Embryonic facial prominence (tissue), 1 donor: ENCODE measurements at regions not wholly inside any gene's neighbourhood (a gene's known extent, or its start where the extent isn't known, plus 50 kb on each side); places are given as distances from the start of the nearest gene placed in this dataset.
"Not testable (repeated sequence)": the region's sequence is repeated elsewhere in the genome, so short reads cannot be mapped to it uniquely, and the experiment has no call there.

Experiments used
- DNase-seq: peaks from one replicate; pipeline ENCODE4 v3.0.0-alpha.2; 2016; ENCODE audit errors: extremely low spot score

DNA sequence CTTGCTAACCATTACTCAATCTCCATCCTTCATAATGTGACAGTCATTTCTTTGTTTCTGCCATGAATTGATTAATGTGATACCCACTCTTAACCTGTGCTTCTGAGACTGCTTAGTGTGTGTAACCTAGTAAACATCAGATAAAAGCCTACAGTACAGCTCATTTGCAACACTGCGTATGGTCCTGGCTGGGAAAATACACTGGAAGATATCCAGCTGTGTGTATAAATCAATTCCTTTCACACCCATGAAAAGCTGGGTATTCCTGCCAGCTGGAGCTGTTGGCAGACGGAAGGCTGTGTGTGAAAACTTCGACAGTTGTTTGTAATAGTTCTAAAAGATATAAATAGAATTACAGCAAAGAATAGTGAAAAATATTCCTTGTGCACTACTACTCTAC lies 509.2 kb downstream of the FRK start:
- DNase-seq = no peak

DNA sequence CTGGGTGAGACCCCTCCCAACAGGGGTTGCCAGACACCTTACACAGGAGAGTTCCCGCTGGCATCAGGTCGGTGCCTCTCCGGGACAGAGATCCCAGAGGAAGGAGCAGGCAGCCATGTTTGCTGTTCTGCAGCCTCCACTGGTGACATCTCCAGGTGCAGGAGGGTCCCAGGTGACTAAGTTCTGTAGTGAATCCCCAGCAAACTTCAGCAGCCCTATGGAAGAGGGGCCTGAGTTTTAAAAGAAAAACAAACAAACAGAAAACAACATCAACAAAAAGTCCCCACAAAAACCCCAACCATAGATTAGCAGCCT lies 515.1 kb downstream of the FRK start:
- DNase-seq = no peak

DNA sequence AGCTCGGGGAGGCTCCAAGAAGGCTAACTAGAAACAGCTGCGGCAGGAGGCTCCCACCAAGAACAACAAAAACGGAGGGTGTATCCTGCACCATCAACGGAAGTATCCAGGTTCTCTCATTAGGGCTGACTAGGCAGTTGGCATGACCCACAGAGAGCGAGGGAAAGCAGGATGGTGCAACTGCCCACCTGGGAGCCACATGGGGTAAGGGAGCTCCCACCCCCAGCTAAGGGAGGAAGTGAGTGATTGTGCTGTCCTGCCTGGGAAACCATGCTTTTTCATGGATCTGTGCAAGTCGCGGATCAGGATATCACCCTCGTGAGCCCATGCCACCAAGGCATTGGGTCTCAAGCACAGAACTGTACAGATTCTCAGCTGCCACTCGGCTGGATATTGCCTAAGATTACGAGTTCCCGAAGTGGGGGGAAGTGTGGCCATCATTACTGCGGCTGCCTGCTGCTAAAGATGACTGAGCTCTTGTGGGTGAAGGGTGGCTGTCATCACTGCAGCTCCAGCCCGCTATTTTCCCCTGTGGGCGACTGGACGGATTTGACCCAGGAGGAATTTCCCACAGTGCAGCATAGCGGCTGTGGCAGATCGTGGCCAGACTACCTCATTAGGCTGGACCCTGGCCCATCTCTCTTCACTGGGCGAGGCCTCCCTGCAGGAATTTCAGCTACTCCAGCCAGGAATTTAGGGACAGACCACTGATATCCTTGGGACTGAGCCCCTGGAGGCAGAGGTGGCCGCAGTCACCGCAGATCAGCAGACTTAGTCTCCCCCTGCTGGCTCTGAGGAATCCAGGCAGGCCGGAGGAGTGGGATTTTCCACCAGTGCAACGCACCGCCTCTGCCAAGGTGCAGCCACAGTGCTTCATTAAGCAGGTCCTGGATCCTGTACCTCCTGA lies 515.7 kb downstream of the FRK start:
- no peak for DNase-seq

DNA sequence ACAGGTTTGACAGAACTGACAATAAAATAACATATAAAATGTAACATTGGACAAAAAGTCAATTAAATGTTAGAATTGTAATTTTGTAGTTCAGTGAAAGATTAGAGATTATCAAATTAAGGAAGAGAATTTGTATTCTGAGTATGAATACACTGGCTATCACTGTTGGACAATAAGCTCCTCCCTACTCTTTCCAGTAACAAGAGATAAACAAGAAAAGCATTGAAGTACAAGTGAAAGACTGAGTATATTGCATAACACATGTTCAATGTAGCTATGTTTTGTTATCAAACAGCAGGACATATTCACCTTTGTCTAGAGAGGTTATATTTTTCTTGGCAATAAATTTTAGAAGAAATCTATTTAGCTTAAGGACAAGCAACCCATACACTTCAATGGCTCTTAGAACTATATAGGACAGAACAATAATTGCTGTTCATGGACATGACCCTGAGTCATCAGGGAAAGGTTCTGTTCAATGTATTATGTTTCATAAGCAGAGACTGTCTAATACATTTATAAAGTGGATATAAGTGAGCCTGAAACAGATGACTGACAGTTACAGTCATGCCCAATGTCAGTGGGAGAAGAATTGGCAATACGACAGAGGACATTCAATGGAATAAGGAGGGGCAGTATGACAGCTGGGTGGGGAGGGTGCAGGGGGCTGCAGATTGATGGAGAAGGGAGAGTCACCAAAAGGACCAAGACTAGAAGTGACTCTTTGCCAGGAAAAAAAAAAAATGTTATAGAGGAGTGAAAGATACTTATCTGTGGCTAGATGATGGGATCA lies 520.4 kb downstream of the FRK start:
- DNase-seq = no peak

DNA sequence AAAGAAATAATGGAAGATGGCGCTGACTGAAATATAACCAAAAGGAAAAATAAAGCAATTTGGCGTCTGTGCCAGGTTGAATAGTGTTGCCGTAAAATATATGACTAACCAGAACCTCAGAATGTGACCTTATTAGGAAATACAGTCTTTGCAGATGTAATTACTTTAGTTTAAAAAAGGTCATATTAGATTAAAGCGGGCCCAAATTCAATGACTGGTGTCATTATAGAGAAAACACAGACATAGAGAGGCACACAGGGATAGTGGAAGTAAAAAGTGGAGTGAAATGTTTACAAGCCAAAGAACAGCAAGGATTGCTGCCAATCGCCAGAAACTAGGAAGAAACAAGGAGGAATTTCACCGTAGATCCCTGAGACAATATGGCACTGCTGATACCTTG lies 521.2 kb downstream of the FRK start:
- no peak for DNase-seq

DNA sequence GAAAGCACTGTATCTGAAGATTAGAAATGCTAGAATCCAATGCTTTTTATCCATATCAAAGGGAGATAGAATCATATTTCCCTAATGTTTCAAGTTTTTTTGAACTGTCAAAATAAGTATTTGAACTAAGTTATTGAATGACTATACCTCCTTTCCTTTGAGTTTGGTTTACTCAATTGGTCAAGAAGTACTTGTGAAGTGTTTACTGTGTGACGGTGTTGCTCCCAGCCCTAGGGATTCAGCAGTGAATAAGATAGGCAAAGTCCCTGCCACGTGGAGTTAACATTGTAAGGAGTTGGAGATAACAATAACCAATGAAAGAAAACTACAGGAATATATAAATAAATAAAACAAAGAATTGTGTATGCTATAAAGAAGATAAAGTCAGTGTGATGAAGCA lies 535.9 kb downstream of the FRK start:
- no peak for DNase-seq

DNA sequence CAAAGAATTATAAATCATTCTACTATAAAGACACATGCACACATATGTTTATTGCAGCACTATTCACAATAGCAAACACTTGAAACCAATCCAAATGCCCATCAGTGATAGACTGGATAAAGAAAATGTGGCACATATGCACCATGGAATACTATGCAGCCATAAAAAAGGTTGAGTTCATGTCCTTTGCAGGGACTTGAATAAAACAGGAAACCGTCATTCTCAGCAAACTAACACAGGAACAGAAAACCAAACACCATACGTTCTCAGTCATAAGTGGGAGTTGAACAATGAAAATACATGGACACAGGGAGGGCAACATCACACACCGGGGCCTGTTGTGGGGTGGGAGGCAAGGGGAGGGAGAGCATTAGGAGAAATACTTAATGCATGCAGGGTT lies 538.9 kb downstream of the FRK start:
- DNase-seq = not testable (repeated sequence)

DNA sequence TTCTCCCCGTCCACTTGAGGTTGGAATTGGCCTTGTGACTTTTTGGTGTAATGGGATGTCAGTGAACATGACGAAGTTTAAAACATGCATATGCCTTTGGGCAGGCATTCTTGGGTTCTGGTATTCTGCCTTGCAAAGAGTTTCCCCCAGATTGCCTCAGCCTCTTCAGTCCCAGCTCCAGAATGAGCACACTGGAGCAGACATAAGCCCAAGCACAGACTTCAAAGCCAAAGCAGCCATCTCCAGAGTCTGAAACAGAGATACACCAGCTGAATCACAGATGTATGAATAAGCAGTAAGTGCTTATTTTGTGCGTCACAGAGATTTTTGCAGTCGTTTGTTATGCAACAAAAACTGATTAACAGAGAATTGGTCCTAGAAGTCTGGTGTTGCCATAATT lies 546.0 kb downstream of the FRK start:
- no peak for DNase-seq

DNA sequence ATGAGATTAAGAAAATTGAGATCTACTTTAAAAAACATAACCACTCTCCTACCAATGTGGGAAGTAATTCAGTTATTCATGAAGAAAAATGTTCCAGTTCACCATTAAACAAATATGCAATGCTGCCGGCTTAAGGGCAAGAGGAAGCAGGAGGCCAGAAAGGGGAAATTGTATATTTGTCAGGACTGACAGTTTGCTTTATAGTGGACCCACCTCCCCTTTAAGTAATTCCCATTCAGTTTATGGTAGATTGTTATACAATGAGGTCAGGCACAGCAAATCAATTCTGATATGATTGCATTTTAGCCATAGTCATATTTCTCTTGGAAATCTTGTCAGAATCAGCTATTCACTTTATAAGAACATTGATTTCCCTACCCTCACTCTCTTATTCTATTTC lies 547.8 kb downstream of the FRK start:
- DNase-seq = no peak

DNA sequence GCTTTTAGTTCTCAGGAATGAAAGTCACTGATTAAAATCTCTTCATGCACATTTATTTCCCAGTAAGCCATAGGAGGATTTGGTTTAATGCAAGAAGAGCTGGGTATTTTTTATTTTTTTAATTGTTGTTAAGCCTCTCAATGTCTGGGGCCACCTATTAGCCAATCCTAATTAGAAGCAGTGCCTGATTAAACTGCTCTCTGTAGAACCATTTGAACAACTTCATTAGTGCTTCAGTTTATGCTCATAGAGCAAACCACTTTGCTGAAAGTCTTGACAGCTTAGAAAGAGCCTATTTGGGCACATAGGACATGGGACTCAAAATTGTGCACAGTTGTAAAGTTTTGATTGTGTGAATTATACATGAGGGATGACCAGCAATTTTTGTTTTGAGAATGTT lies 548.9 kb downstream of the FRK start:
- no peak for DNase-seq

DNA sequence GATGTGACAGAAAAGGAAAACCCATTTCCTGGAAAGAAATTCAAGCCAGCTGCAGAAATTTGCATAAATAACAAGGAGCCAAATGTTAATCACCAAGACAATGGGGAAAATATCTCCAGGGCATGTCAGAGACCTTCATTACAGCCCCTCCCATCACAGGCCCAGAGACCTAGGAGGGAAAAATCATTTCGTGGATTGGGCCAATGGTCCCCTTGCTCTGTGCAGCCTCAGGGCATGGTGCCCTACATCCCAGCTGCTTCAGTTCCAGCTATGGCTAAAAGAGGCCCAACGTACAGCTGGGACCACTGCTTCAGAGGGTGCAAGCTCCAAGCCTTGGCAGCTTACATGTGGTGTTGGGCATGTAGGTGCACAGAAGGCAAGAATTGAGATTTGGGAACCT lies 558.3 kb downstream of the FRK start:
- not testable (repeated sequence) for DNase-seq

DNA sequence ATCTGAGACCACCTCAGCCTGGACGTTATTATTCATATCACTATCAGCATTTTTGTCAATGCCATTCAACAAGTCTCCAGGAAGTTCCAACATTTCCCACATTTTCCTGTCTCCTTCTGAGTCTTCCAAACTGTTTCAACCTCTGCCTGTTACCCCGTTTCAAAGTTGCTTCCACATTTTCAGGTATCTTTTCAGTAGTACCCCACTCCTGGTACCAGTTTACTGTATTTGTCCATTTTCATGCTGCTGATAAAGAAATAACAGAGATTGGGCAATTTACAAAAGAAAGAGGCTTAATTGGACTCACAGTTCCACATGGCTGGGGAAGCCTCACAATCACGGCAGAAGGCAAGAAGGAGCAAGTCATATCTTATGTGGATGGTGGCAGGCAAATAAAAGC lies 565.5 kb downstream of the FRK start:
- DNase-seq = no peak

DNA sequence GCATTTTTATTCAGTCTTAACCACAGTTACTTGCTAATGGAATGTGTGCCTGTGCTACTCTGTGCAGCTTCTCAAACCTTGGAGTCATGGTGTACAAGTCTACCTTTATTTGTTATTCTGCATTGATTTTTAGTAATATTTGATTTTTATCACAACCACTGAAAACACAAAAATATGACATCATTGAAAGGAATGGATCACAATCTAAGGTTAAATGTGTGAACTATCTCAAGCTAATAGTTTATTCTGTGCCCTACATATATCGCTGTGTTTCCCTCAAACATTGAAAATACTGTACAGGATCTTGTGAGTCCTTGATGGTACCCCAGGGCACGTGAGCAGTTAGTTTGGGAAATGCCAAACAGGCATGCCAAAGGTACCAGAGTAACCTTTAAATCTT lies 573.4 kb downstream of the FRK start:
- no peak for DNase-seq

DNA sequence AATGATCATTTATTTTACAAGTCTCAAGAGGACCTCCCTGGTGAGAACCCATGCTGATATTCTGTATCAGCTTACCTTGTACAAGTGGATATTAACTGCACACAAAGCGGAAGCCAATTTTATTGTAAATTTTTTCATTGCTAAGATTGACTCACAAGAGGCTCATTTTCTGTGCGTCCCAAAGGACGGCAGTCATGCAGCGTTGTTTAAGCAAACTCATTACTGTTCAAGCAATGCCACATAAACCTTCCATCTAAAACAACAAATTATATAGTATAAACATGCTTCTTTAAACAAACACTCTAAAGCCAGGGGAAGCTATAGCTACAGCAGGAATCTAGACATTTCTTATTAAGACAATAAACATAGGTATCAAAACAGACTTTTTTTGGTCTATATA lies 575.3 kb downstream of the FRK start:
- no peak for DNase-seq

DNA sequence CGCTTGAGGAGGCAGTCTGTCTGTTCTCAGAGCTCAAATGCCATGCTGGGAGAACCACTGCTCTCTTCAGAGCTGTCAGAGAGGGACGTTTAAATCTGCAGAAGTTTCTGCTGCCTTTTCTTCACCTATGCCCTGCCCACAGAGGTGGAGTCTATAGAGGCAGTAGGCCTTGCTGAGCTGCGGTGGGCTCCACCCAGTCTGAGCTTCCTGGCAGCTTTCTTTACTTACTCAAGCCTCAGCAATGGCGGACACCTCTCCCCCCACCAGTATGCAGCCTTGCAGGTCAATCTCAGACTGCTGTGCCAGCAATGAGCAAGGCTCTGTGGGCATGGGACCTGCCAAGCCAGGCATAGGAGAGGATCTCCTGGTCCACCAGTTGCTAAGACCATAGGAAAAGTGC lies 580.1 kb downstream of the FRK start:
- DNase-seq = not testable (repeated sequence)

DNA sequence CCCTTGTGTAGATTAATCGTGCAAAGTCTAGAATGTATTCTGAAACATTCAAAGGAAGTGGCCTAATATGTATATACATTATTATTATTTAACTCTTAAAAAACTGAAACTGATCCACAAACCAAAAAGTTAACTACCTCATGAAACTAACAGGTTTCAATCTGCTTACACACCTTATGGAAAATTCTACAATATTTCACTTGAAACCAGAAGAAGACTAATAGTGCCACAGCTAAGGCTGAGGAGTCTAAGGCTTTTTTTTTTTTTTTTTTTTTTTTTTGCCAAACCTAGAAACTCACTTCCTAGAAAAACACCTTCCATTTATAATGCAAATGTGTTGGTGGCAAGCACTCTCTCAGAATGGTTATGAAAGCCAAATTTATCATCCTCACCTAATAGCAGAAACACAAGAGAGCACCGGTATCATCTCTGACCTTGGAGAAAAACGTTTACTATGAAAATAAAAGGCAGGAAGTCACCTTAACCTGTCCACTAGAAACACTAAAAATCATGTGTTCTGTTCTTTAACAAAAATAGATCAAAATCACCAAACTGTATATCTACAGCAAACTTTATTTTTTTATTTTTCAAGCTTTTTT lies 586.1 kb downstream of the FRK start:
- no peak for DNase-seq

DNA sequence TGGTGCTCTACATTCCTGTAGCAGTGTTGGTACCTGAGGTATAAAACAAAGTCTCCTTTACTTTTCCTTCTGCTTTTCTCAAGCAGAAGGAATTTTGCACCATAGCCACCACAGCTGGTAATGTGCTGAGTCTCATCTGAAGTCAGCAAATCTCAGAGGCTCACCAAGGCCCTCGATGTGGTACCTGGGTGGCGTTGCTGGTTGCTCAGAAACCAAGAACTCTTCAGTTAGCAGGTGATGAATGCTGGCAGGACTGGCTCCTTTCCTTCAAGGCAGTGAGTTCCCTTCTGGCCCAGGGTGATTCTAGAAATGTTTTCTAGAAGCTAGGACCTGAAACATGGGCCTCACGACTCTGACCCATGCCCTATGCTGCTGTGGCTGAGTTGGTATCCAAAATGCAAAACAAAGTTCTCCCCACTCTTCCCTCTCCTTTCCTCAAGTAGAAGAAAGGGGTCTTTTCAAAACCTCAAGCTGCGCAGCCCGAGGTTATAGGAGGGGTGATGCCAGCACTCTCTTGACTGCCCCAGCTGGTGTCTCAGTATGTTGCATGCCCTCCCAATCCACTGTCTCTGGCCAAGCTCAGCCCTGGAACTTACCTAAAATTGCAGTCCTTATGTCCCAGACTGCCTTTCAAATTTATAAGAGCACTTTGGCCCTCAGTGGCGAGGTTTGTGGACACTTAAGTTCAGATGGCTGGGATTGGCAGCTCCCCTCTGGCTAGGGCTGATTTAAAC lies 592.3 kb downstream of the FRK start:
- DNase-seq = no peak

DNA sequence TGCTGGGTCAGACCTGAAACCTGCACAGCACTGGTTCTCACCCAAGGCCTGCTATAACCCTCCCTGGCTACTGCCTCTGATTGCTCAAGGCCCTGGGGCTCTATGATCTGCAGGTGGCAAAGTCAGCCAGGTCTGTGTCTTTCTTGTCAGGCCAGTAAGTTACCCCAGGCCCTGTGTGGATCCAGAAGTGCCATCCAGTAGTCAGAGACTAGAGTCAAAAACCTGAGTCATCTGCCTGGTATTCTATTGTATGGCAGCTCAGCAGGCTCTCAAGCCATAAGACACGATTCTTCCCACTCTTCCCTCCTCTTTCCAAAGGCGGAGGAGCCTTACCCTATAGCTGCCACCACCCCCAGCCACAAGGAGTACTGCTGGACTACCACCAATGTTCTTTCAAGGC lies 593.0 kb downstream of the FRK start:
- DNase-seq = no peak

DNA sequence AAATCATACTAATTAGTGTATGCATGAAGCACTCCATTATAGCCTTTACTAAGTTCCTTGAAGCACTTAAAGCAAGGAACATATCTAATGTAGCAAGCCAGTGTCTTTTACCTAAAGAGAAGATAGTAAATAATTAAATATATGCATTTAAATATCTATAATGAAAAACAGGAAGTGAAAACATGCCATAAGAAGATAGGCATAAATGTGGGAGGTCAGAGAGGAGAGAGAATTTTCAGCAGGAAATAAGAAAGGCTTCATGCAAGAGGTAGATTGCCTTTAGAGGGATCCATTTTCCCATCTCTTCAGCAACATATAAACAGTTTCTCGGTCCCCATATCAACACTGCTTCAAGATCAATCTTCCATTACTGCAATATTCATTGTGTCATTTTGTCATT lies 599.8 kb downstream of the FRK start:
- no peak for DNase-seq

DNA sequence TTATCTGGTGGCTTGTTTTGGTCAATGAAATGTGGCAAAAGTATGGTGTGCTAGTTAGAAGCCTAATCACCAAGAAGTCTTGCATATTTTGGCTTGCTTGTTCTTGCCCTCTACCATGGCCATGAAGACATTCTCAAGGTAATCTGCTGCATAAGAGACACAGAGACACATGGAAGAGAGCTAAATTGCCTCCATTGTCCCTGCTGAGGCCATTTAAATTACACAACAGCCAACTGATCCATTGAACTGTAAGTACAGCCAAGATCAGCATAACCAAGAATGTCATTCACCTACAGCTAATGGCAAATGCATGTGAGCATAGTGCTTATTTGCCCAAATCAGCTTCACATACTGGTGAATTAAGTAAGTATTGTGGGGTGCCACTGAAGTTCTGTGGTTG lies 603.8 kb downstream of the FRK start:
- no peak for DNase-seq

DNA sequence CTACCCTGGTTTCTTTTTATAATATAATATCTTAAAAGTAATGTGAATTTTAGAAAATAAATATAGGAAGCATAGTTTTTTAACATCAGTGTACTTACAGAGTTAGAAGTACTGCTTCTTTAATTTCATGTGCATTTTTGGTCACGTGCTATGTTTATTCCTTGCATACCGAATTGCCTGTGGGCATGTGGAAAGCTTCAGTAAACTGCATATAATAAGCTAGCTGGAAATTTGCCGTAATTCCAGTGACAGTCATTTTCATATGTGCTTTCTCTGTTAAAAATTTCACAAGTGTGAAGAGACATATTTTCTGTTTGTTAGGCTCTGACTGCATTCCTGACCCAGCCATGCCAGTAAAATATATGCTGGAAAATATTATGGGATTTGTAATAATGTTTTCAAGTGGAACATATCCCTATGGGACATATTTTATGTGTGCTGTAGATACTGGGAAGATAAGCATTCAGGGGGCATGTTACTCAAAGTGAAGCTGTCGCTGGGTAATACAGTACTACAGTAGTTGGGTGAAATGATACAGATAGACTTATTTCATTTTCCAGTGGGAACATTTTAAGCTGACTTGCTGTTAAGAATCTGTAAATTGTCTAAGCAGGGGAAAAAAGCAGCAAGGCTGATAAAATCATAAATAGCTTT lies 616.7 kb downstream of the FRK start:
- DNase-seq = no peak

DNA sequence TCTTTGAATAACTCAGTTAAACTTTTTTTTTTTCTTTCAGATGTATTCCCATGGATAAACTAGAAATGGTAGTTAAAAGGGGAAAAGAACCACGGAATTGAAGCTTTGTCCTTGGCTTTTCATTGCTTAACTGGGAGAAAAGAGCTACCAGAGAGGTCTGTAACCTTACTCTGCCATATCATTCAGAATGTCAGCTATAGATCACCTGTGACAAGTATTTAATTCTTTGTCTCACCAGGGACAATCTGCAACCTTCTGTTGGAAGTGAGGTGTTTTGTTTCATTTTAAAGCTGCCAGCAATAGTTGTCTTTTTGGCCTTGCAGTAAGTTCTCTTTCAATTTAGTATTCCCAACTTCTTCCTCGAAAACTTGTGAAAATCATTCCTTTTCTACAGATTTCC lies 618.4 kb downstream of the FRK start:
- DNase-seq = no peak
